GM19238 (cell line): ENCODE measurements at regions not wholly inside any gene's neighbourhood (a gene's known extent, or its start where the extent isn't known, plus 50 kb on each side); places are given as distances from the start of the nearest gene placed in this dataset.

Source experiments
- DNase-seq: peaks from one replicate; pipeline ENCODE4 v3.0.0; 2011; ENCODE audit warnings: low spot score; ENCODE audit not compliant: insufficient read length

GRCh38 chr15:36059596-36059995 is 513.6 kb upstream of the DPH6 start:
- no peak for DNase-seq

- DNase-seq = no peak
Observed at GRCh38 chr15:36062357-36062756, 516.4 kb upstream of the DPH6 start.

GRCh38 chr15:36066757-36067156 is 512.7 kb upstream of the CDIN1 start:
- DNase-seq = no peak

- no peak for DNase-seq
Observed at GRCh38 chr15:36067483-36068274, 511.7 kb upstream of the CDIN1 start.

- DNase-seq = no peak
Observed at GRCh38 chr15:36075333-36075732, 504.1 kb upstream of the CDIN1 start.

GRCh38 chr15:36079021-36079420 is 500.4 kb upstream of the CDIN1 start:
- DNase-seq = no peak

- DNase-seq = no peak
Observed at GRCh38 chr15:36080759-36081158, 498.7 kb upstream of the CDIN1 start.

- no peak for DNase-seq
Observed at GRCh38 chr15:36090286-36090946, 489.0 kb upstream of the CDIN1 start.

GRCh38 chr15:36106640-36107335 is 472.6 kb upstream of the CDIN1 start:
- DNase-seq = no peak

- no peak for DNase-seq
Observed at GRCh38 chr15:36108541-36108940, 470.9 kb upstream of the CDIN1 start.

- no peak for DNase-seq
Observed at GRCh38 chr15:36109943-36110658, 469.3 kb upstream of the CDIN1 start.

GRCh38 chr15:36110659-36110993 is 468.8 kb upstream of the CDIN1 start:
- no peak for DNase-seq

- DNase-seq = no peak
Observed at GRCh38 chr15:36117296-36117787, 462.1 kb upstream of the CDIN1 start.

GRCh38 chr15:36126194-36126593 is 453.2 kb upstream of the CDIN1 start:
- DNase-seq = no peak

- no peak for DNase-seq
Observed at GRCh38 chr15:36130641-36131310, 448.6 kb upstream of the CDIN1 start.

- DNase-seq = no peak
Observed at GRCh38 chr15:36133742-36134141, 445.7 kb upstream of the CDIN1 start.

GRCh38 chr15:36136049-36136448 is 443.4 kb upstream of the CDIN1 start:
- DNase-seq = no peak

- no peak for DNase-seq
Observed at GRCh38 chr15:36152936-36153335, 426.5 kb upstream of the CDIN1 start.

- DNase-seq = no peak
Observed at GRCh38 chr15:36156879-36157427, 422.5 kb upstream of the CDIN1 start.

GRCh38 chr15:36160351-36160750 is 419.1 kb upstream of the CDIN1 start:
- no peak for DNase-seq

- DNase-seq = no peak
Observed at GRCh38 chr15:36161108-36161507, 418.3 kb upstream of the CDIN1 start.
